Neural progenitor cell (in vitro differentiated cells): ENCODE measurements at regions not wholly inside any gene's neighbourhood (a gene's known extent, or its start where the extent isn't known, plus 50 kb on each side); places are given as distances from the start of the nearest gene placed in this dataset.

Experiments
- DNase-seq: peaks from one replicate; pipeline ENCODE4 v3.0.0-alpha.2; 2016; ENCODE audit warnings: low spot score
- H2AFZ ChIP-seq: fragments of 200-600 bp; sonication (generic); replicated peaks from 2 replicates; pipeline ENCODE4 v1.6.1; 2016; ENCODE audit warnings: antibody characterized with exemption
- H3F3A ChIP-seq: fragments of 200-600 bp; sonication (generic); 2 replicates; pipeline ENCODE4 v1.6.1; 2016; ENCODE audit warnings: antibody characterized with exemption, low read depth
- H3K27ac ChIP-seq: fragments of 200-600 bp; sonication (generic); 2 replicates; pipeline ENCODE4 v1.5.1; 2016; ENCODE audit warnings: mild to moderate bottlenecking
- H3K27me3 ChIP-seq: fragments of 200-600 bp; sonication (generic); 2 replicates; pipeline ENCODE4 v1.6.1; 2016; ENCODE audit warnings: mild to moderate bottlenecking, moderate library complexity
- H3K36me3 ChIP-seq: fragments of 200-600 bp; sonication (generic); 2 replicates; pipeline ENCODE4 v1.5.1; 2016
- H3K4me1 ChIP-seq: fragments of 200-600 bp; sonication (generic); 2 replicates; pipeline ENCODE4 v1.6.1; 2016; ENCODE audit warnings: mixed run types
- H3K4me2 ChIP-seq: fragments of 200-600 bp; sonication (generic); 2 replicates; pipeline ENCODE4 v1.6.1; 2016
- H3K4me3 ChIP-seq: fragments of 200-600 bp; sonication (generic); 2 replicates; pipeline ENCODE4 v1.5.1; 2016
- H3K79me2 ChIP-seq: fragments of 200-600 bp; sonication (generic); 2 replicates; pipeline ENCODE4 v1.6.1; 2016; ENCODE audit warnings: low read depth
- H3K9ac ChIP-seq: fragments of 200-600 bp; sonication (generic); 2 replicates; pipeline ENCODE4 v1.6.1; 2016
- H3K9me3 ChIP-seq: fragments of 200-600 bp; sonication (generic); 2 replicates; pipeline ENCODE4 v1.5.1; 2016; ENCODE audit warnings: low read depth
- H4K20me1 ChIP-seq: fragments of 200-600 bp; sonication (generic); 2 replicates; pipeline ENCODE4 v1.6.1; 2016; ENCODE audit warnings: low read depth
- H3K27ac Mint-ChIP-seq: 3 replicates; pipeline ENCODE4 v1.8.0; 2021; ENCODE audit warnings: mixed read lengths
- H3K27me3 Mint-ChIP-seq: 2 replicates; pipeline ENCODE4 v1.8.0; 2022; ENCODE audit warnings: low read depth, mild to moderate bottlenecking, inconsistent platforms, moderate library complexity, mixed read lengths; ENCODE audit not compliant: insufficient read depth
- H3K36me3 Mint-ChIP-seq: 3 replicates; pipeline ENCODE4 v1.8.0; 2021; ENCODE audit warnings: mixed read lengths
- H3K4me1 Mint-ChIP-seq: 3 replicates; pipeline ENCODE4 v1.8.0; 2021; ENCODE audit warnings: mixed read lengths
- H3K4me3 Mint-ChIP-seq: 3 replicates; pipeline ENCODE4 v1.8.0; 2021; ENCODE audit warnings: mild to moderate bottlenecking, moderate library complexity, mixed read lengths
- H3K9me3 Mint-ChIP-seq: 3 replicates; pipeline ENCODE4 v1.8.0; 2020; ENCODE audit warnings: mixed read lengths
- EZH2 ChIP-seq: fragments of 200-600 bp; sonication (generic); IDR thresholded peaks from 2 replicates; pipeline ENCODE4 v1.6.1; 2017; ENCODE audit warnings: antibody characterized with exemption, mild to moderate bottlenecking, moderate library complexity
- EZH2phosphoT487 ChIP-seq: fragments of 200-600 bp; sonication (generic); IDR thresholded peaks from 2 replicates; pipeline ENCODE4 v1.6.1; 2017; ENCODE audit warnings: antibody characterized with exemption
- TF ChIP-seq, protein P1 (sequence below): fragments of 200-600 bp; sonication (generic); IDR thresholded peaks from 2 replicates; pipeline ENCODE4 v1.5.1; 2017; ENCODE audit warnings: antibody characterized with exemption, mild to moderate bottlenecking

DNA sequence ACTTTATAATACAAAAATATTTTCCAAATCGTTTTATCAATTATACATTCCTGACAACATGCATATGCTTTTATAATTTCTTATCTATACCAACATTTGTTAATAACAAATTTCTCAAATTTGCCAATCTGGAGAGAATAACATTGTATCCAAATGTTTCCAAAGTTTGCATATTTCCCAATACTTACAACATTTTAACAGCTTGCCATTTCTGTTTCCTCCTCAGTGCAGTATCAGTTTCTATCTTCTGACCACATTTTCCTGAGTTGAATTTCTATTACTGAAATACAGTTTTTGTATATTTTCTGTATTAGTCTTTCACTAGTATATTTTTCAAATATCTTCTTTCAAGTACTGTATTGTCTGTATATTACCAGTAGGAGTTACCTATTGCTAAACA, 1594.3 kb downstream of the PLA2G4A start:
- no peak for DNase-seq
- Mint-ChIP-seq H3K36me3 (no peaks in the 10 kb centered on the region), H3K9me3 (no peaks in the 10 kb centered on the region), H3K4me1 (peaks cover 5% of the 10 kb centered on the region), H3K4me3 (no peak overlapping the region), H3K27ac (no peak overlapping the region), H3K27me3 (no peaks in the 10 kb centered on the region)
- Histone ChIP-seq H3K27ac (no peak overlapping the region), H3K4me2 (no peak overlapping the region), H4K20me1 (no peaks in the 10 kb centered on the region), H3F3A (no peaks in the 10 kb centered on the region), H3K9me3 (no peaks in the 10 kb centered on the region), H3K27me3 (no peaks in the 10 kb centered on the region), H3K4me3 (no peak overlapping the region), H3K9ac (no peak overlapping the region), H3K36me3 (no peaks in the 10 kb centered on the region), H3K79me2 (no peaks in the 10 kb centered on the region), H2AFZ (no peak overlapping the region), H3K4me1 (no peaks in the 10 kb centered on the region)
- TF ChIP-seq, protein P1, sequence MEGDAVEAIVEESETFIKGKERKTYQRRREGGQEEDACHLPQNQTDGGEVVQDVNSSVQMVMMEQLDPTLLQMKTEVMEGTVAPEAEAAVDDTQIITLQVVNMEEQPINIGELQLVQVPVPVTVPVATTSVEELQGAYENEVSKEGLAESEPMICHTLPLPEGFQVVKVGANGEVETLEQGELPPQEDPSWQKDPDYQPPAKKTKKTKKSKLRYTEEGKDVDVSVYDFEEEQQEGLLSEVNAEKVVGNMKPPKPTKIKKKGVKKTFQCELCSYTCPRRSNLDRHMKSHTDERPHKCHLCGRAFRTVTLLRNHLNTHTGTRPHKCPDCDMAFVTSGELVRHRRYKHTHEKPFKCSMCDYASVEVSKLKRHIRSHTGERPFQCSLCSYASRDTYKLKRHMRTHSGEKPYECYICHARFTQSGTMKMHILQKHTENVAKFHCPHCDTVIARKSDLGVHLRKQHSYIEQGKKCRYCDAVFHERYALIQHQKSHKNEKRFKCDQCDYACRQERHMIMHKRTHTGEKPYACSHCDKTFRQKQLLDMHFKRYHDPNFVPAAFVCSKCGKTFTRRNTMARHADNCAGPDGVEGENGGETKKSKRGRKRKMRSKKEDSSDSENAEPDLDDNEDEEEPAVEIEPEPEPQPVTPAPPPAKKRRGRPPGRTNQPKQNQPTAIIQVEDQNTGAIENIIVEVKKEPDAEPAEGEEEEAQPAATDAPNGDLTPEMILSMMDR: no peak

DNA sequence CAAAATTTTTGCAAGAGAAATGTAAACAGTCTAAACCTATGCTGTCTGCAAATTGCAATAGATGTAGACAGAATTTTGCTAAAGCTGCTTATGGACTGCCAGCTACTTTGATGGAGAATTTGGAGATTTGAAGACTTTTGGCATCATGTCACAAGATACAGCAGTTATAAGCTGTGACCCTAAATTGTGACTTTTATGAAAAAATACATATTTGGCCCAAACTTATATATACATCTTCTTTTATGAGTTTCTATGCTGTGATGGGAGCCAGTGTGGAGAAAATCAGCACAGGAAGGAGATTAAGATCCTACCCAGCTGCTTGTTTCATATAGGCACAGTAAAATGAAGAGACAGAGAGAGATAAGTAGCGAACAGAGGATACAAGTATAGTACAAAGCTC, 1595.4 kb downstream of the PLA2G4A start:
- Mint-ChIP-seq H3K4me3 (no peak overlapping the region), H3K36me3 (no peaks in the 10 kb centered on the region), H3K4me1 (peaks cover 5% of the 10 kb centered on the region), H3K27ac (no peak overlapping the region), H3K9me3 (no peaks in the 10 kb centered on the region), H3K27me3 (no peaks in the 10 kb centered on the region)
- no peaks in the 10 kb centered on the region for H3K36me3 ChIP-seq
- H3K4me2 ChIP-seq: no peak overlapping the region
- H3K4me1 ChIP-seq: no peaks in the 10 kb centered on the region
- H3K9me3 ChIP-seq: no peaks in the 10 kb centered on the region
- no peak overlapping the region for H2AFZ ChIP-seq
- no peaks in the 10 kb centered on the region for H4K20me1 ChIP-seq
- H3K27ac ChIP-seq: no peak overlapping the region
- H3K79me2 ChIP-seq: no peaks in the 10 kb centered on the region
- H3K4me3 ChIP-seq: no peak overlapping the region
- DNase-seq: no peak
- TF ChIP-seq EZH2phosphoT487 (no peak), EZH2 (no peak)
- TF ChIP-seq, protein P1: no peak
- no peak overlapping the region for H3K9ac ChIP-seq
- H3K27me3 ChIP-seq: no peaks in the 10 kb centered on the region
- no peaks in the 10 kb centered on the region for H3F3A ChIP-seq

DNA sequence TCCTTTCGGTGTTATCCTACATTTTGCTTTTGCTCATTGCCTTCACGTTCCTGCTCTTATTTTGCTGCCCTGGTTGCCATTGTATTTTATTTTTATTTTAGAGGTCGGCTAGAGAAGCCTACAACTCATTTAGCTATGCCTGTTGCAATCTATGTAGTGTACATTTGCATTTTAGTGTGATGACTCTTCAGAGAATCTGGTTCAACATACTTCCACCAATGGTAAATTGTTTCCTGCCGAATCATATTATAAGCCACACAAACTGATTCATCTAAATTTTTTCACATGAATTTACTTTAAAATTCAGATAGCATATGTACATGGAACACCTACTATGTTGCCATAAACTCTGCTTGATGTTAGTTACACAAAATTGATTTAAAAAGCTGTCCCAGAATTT, 1596.9 kb downstream of the PLA2G4A start:
- H3K27ac ChIP-seq: no peak overlapping the region

More for the DNA sequence above, 1596.9 kb downstream of the PLA2G4A start:
- H3K36me3 ChIP-seq: no peaks in the 10 kb centered on the region
- no peak overlapping the region for H2AFZ ChIP-seq
- TF ChIP-seq EZH2 (no peak), EZH2phosphoT487 (no peak)
- TF ChIP-seq, protein P1: no peak
- H3K9me3 ChIP-seq: no peaks in the 10 kb centered on the region
- no peaks in the 10 kb centered on the region for H3F3A ChIP-seq
- peaks cover 5% of the 10 kb centered on the region for H3K4me1 Mint-ChIP-seq
- H3K4me3 Mint-ChIP-seq: no peak overlapping the region
- H3K27ac Mint-ChIP-seq: no peak overlapping the region
- no peaks in the 10 kb centered on the region for H3K4me1 ChIP-seq
- no peak for DNase-seq
- no peaks in the 10 kb centered on the region for H3K27me3 Mint-ChIP-seq
- H3K9me3 Mint-ChIP-seq: no peaks in the 10 kb centered on the region
- H3K27me3 ChIP-seq: no peaks in the 10 kb centered on the region
- H4K20me1 ChIP-seq: no peaks in the 10 kb centered on the region
- H3K4me2 ChIP-seq: no peak overlapping the region
- no peaks in the 10 kb centered on the region for H3K36me3 Mint-ChIP-seq
- no peak overlapping the region for H3K9ac ChIP-seq
- H3K4me3 ChIP-seq: no peak overlapping the region
- no peaks in the 10 kb centered on the region for H3K79me2 ChIP-seq
